ENCODE measurements at regions not wholly inside any gene's neighbourhood (a gene's known extent, or its start where the extent isn't known, plus 50 kb on each side); places are given as distances from the start of the nearest gene placed in this dataset.

DNA sequence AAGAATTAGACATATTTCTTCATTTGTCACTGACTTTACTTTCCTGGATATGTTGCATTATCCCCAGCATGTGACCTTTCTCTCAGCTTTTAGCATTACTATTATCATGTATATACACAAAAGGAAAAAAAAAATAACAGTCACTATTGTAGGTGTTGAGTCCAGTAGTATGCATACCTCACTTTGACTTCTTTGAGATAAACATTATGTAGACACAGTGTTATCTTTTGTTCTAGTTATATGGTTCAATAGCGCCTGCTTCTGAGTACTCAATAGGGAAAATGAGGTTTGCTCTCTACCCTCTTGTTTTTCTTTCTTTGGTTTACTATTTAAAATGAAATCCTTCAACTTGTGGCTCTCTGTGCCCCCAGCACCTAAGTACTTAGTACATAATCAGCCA is 409.6 kb upstream of the PKN2 start:
- TF ChIP-seq, protein P1, sequence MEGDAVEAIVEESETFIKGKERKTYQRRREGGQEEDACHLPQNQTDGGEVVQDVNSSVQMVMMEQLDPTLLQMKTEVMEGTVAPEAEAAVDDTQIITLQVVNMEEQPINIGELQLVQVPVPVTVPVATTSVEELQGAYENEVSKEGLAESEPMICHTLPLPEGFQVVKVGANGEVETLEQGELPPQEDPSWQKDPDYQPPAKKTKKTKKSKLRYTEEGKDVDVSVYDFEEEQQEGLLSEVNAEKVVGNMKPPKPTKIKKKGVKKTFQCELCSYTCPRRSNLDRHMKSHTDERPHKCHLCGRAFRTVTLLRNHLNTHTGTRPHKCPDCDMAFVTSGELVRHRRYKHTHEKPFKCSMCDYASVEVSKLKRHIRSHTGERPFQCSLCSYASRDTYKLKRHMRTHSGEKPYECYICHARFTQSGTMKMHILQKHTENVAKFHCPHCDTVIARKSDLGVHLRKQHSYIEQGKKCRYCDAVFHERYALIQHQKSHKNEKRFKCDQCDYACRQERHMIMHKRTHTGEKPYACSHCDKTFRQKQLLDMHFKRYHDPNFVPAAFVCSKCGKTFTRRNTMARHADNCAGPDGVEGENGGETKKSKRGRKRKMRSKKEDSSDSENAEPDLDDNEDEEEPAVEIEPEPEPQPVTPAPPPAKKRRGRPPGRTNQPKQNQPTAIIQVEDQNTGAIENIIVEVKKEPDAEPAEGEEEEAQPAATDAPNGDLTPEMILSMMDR (IDR thresholded peaks at IDR 0.05): no peak
- no peak for TF ChIP-seq POLR2A (IDR thresholded peaks at IDR 0.05)

Data from body of pancreas (tissue), 4 donors.